Mammary epithelial cell (primary cell): ENCODE measurements at regions not wholly inside any gene's neighbourhood (a gene's known extent, or its start where the extent isn't known, plus 50 kb on each side); places are given as distances from the start of the nearest gene placed in this dataset.

ENCODE experiments used
- CTCF ChIP-seq, 2 donors: IDR thresholded peaks in 1 of 2; conservative IDR thresholded peaks in 1 of 2; 2 replicates each; pipeline ENCODE4 v1.5.1; 2011 to 2012; ENCODE audit warnings: inconsistent platforms in 2 of 2, low read length in 2 of 2, mild to moderate bottlenecking in 2 of 2, control low read depth in 1 of 2, low read depth in 1 of 2; ENCODE audit not compliant: insufficient read depth in 1 of 2; ENCODE audit errors: extremely low read depth in 1 of 2
- EZH2 ChIP-seq: IDR thresholded peaks from 2 replicates; pipeline ENCODE4 v1.6.1; 2012; ENCODE audit warnings: low read length, inconsistent platforms, borderline replicate concordance

GRCh38 chr2:12212841-12213597, 466.6 kb downstream of the LPIN1 start:
- TF ChIP-seq CTCF (conservative IDR thresholded peaks at IDR 0.05 in 1 of 2, IDR thresholded peaks at IDR 0.05 in 1 of 2; ENCODE audit: extremely low read depth in 1 of 2, insufficient read depth in 1 of 2, low read depth in 1 of 2, low read length in 2 of 2): no peak
- no peak for TF ChIP-seq EZH2
